Right atrium auricular region (tissue), 2 donors: ENCODE measurements at regions not wholly inside any gene's neighbourhood (a gene's known extent, or its start where the extent isn't known, plus 50 kb on each side); places are given as distances from the start of the nearest gene placed in this dataset.

ENCODE experiments used
- DNase-seq: peaks from one replicate; pipeline ENCODE4 v3.0.0-alpha.2; 2019; ENCODE audit warnings: low spot score
- H3K27ac ChIP-seq, 2 donors: fragments of 200-600 bp; sonication (generic); 1 replicate in 1 of 2; 2 replicates in 1 of 2; pipeline ENCODE4 v1.5.1; 2016 to 2019
- H3K27me3 ChIP-seq, 2 donors: fragments of 200-600 bp; sonication (generic); one replicate each; pipeline versions ENCODE4 v1.5.1 to v1.6.0; 2017 to 2019
- H3K36me3 ChIP-seq: fragments of 200-600 bp; sonication (generic); one replicate; pipeline ENCODE4 v1.5.1; 2016
- H3K4me1 ChIP-seq, 2 donors: fragments of 200-600 bp; sonication (generic); one replicate each; pipeline versions ENCODE4 v1.5.1 to v1.6.0; 2017 to 2019
- H3K4me3 ChIP-seq, 2 donors: fragments of 200-600 bp; sonication (generic); 1 replicate in 1 of 2; 2 replicates in 1 of 2; pipeline ENCODE4 v1.5.1; 2017 to 2019; ENCODE audit warnings: mild to moderate bottlenecking in 1 of 2, moderate library complexity in 1 of 2
- H3K9me3 ChIP-seq, 2 donors: fragments of 200-600 bp; sonication (generic); one replicate each; pipeline ENCODE4 v1.5.1; 2019
- TF ChIP-seq, protein P1 (sequence below), 2 donors: fragments of 200-600 bp; sonication (generic); IDR thresholded peaks; one replicate each; pipeline ENCODE4 v1.5.1; 2019; ENCODE audit warnings: antibody characterized with exemption in 2 of 2

GRCh38 chr12:127623362-127623761 is 643.6 kb upstream of the TMEM132C start:
- Histone ChIP-seq H3K9me3 (no peaks in the 10 kb centered on the region), H3K4me3 (no peak overlapping the region), H3K27me3 (no peaks in the 10 kb centered on the region), H3K36me3 (no peaks in the 10 kb centered on the region), H3K4me1 (no peaks in the 10 kb centered on the region), H3K27ac (no peak overlapping the region)
- TF ChIP-seq, protein P1, sequence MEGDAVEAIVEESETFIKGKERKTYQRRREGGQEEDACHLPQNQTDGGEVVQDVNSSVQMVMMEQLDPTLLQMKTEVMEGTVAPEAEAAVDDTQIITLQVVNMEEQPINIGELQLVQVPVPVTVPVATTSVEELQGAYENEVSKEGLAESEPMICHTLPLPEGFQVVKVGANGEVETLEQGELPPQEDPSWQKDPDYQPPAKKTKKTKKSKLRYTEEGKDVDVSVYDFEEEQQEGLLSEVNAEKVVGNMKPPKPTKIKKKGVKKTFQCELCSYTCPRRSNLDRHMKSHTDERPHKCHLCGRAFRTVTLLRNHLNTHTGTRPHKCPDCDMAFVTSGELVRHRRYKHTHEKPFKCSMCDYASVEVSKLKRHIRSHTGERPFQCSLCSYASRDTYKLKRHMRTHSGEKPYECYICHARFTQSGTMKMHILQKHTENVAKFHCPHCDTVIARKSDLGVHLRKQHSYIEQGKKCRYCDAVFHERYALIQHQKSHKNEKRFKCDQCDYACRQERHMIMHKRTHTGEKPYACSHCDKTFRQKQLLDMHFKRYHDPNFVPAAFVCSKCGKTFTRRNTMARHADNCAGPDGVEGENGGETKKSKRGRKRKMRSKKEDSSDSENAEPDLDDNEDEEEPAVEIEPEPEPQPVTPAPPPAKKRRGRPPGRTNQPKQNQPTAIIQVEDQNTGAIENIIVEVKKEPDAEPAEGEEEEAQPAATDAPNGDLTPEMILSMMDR (IDR thresholded peaks at IDR 0.05): no peak
- DNase-seq: no peak

DNA sequence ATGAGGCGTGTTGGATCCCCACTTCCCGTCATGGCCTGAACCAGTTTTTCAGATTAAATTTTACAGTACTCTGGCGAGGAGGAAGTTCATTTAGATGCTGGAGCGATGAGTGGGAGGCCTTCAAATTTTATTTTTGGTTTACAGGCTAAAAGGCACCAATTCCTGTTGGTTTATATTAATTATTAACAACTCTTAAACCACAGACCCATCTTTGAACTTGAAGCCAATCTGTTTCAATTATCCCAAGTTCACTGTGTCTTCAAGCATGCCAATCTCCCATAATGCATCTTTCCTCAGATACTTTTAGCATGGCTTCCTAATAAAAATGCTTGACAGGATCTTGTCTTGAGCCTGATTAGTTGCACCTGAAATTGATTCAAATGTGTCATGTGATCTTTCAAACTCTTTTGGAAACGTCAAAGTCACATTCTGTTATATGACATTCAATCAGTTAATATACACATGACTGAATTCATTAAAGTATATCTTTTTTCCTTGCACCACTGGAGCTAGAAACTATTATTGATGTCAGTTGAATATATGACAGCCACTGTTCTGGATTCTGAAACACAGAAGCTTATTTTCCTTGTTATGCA is 641.7 kb upstream of the TMEM132C start:
- TF ChIP-seq, protein P1 (IDR thresholded peaks at IDR 0.05): no peak
- no peak for DNase-seq
- H3K36me3 ChIP-seq: no peaks in the 10 kb centered on the region
- H3K27me3 ChIP-seq: no peaks in the 10 kb centered on the region
- no peak overlapping the region for H3K4me3 ChIP-seq
- H3K27ac ChIP-seq: no peak overlapping the region
- H3K4me1 ChIP-seq: no peaks in the 10 kb centered on the region
- H3K9me3 ChIP-seq: no peaks in the 10 kb centered on the region

DNA sequence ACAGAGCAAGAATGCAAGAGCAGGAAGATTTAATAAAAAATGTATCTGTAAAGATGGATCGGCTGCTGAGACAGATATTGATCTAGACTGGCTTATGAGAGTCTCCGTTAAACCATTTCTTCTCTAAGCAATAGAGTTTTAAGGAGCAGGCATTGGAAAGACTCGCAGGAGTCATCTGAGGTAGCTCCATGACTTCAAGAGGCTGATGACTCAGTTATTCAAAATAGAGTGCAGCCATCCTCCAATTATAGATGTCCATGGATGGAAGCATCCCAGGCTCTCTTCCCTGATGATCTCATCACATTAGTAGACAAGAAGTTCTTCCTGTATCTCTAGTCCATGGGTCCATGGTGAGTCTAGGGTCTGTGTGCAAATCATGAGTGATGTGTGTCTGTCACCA is 638.3 kb upstream of the TMEM132C start:
- no peak overlapping the region for H3K27ac ChIP-seq
- TF ChIP-seq, protein P1 (IDR thresholded peaks at IDR 0.05): no peak
- no peaks in the 10 kb centered on the region for H3K9me3 ChIP-seq
- no peaks in the 10 kb centered on the region for H3K27me3 ChIP-seq
- no peak overlapping the region for H3K4me3 ChIP-seq
- H3K4me1 ChIP-seq: no peaks in the 10 kb centered on the region
- H3K36me3 ChIP-seq: no peaks in the 10 kb centered on the region
- DNase-seq: no peak

DNA sequence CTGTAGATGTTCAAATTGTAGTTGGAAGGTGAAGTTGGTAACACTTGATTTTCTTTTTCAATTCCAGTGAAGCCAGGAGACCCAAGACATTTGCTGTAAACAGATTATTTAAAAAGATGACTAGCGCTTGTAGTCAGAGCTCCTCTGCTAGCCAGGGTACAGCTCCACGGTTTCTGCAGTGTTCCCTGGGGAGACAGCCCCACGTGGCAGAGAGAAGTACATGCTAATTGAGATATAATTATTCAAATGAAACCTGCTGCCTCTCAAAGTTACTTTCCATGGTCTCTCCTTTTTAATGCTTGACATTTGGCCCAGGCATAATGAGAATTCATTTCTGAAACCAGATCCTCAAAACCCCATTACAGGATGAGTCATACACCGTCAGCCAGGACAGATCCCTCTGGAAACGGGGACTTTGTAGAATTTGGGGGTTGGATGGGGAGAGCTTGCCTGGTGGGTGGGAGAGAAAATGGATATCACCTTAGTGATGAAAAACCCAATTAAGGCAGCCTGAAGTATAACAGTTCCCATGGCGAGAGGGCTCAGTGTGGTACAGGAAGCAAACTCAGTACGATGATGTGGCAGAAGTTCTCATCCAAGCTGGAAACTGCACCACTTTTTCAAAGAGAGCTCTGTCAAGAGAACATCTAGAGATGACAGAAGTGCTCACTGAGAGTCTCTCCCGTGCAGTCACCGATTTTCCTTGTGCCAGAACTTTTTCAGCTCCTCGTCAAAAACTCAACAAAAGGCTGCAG is 637.7 kb upstream of the TMEM132C start:
- TF ChIP-seq, protein P1 (IDR thresholded peaks at IDR 0.05): no peak
- H3K4me3 ChIP-seq: no peak overlapping the region
- no peaks in the 10 kb centered on the region for H3K9me3 ChIP-seq
- H3K4me1 ChIP-seq: no peaks in the 10 kb centered on the region
- DNase-seq: no peak
- H3K27me3 ChIP-seq: no peaks in the 10 kb centered on the region
- no peak overlapping the region for H3K27ac ChIP-seq
- no peaks in the 10 kb centered on the region for H3K36me3 ChIP-seq

DNA sequence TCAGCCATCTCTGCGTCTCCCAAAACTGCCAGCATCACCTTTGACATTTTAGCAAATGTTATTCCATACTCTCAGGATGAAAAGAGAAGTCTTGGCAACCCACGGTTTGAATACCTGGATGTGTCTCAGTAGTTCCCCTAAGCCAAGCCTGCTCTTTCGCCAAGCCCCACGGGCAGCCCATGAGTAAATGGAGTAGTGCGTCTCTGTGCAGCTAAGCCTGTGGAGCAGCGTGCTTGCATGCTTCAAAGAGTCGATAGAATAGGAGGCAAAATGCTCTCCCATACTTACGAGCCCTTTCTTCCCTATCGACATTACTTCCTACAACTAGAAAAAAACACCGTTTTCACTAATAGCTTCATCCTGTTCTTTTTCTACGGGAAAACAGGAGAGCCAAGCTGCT is 634.5 kb upstream of the TMEM132C start:
- Histone ChIP-seq H3K4me3 (no peak overlapping the region), H3K27ac (no peak overlapping the region), H3K9me3 (no peaks in the 10 kb centered on the region), H3K4me1 (no peaks in the 10 kb centered on the region), H3K36me3 (no peaks in the 10 kb centered on the region), H3K27me3 (no peaks in the 10 kb centered on the region)
- TF ChIP-seq, protein P1 (IDR thresholded peaks at IDR 0.05): no peak
- DNase-seq: no peak
